IMR-90 (cell line): ENCODE measurements at regions not wholly inside any gene's neighbourhood (a gene's known extent, or its start where the extent isn't known, plus 50 kb on each side); places are given as distances from the start of the nearest gene placed in this dataset.

ENCODE experiments used
- MXI1 ChIP-seq: IDR thresholded peaks from 2 replicates; pipeline ENCODE4 v1.6.1; 2012; ENCODE audit warnings: low read depth, mild to moderate bottlenecking, low read length, moderate library complexity, borderline replicate concordance
- POLR2A ChIP-seq: IDR thresholded peaks from 2 replicates; pipeline ENCODE4 v1.6.1; 2012; ENCODE audit warnings: mild to moderate bottlenecking, low read depth, low read length
- RAD21 ChIP-seq: IDR thresholded peaks from 2 replicates; pipeline ENCODE4 v1.6.1; 2012; ENCODE audit warnings: low read length, improper control_type of control experiment
- RCOR1 ChIP-seq: IDR thresholded peaks from 2 replicates; pipeline ENCODE4 v1.6.1; 2012; ENCODE audit warnings: mild to moderate bottlenecking, low read length, improper control_type of control experiment; ENCODE audit not compliant: insufficient replicate concordance
- TF ChIP-seq, protein P1 (sequence below): fragments of 150-350 bp; IDR thresholded peaks from 2 replicates; pipeline ENCODE4 v1.6.1; 2017; ENCODE audit warnings: mild to moderate bottlenecking, antibody characterized with exemption, low read length, low read depth
- TF ChIP-seq, protein P2 (sequence below): conservative IDR thresholded peaks from 2 replicates; pipeline ENCODE4 v1.5.1; 2012; ENCODE audit warnings: mild to moderate bottlenecking, low read depth, low read length, improper control_type of control experiment

DNA sequence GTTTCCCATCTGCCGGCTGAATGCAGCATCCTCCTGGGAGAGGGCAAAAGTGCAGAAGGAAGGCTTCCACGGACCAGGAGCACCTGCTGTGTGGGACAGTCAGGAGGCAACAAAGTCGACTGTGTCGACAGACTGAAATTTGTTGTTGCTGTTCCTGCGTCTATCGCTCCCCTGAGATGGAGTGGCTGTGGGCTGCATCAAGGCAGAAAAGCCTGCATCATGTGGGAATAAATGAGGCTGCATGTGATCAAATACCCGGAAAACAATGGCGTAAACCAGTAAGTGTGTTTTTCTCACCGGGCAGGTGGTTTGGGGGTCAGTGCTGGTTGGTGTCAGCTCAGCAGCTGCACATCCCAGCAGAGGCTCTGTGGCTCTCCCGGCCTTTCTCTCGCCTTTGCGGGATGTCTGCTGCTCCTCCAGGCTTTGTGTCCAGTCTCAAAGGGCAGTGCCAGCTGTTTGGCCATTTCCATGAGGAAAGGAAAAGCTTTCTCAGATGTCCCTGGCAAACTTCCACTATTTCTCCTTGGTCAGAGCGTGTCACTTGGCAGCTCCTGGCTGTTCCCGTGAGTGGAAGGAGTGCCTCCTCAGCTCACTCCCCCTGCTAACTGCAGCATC, 262.4 kb downstream of the NDUFA10 start:
- TF ChIP-seq, protein P1, sequence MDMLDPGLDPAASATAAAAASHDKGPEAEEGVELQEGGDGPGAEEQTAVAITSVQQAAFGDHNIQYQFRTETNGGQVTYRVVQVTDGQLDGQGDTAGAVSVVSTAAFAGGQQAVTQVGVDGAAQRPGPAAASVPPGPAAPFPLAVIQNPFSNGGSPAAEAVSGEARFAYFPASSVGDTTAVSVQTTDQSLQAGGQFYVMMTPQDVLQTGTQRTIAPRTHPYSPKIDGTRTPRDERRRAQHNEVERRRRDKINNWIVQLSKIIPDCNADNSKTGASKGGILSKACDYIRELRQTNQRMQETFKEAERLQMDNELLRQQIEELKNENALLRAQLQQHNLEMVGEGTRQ = no peak
- TF ChIP-seq, protein P2, sequence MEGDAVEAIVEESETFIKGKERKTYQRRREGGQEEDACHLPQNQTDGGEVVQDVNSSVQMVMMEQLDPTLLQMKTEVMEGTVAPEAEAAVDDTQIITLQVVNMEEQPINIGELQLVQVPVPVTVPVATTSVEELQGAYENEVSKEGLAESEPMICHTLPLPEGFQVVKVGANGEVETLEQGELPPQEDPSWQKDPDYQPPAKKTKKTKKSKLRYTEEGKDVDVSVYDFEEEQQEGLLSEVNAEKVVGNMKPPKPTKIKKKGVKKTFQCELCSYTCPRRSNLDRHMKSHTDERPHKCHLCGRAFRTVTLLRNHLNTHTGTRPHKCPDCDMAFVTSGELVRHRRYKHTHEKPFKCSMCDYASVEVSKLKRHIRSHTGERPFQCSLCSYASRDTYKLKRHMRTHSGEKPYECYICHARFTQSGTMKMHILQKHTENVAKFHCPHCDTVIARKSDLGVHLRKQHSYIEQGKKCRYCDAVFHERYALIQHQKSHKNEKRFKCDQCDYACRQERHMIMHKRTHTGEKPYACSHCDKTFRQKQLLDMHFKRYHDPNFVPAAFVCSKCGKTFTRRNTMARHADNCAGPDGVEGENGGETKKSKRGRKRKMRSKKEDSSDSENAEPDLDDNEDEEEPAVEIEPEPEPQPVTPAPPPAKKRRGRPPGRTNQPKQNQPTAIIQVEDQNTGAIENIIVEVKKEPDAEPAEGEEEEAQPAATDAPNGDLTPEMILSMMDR = no peak
- TF ChIP-seq RAD21 (no peak), RCOR1 (no peak), POLR2A (no peak), MXI1 (no peak)
